ENCODE measurements at regions not wholly inside any gene's neighbourhood (a gene's known extent, or its start where the extent isn't known, plus 50 kb on each side); places are given as distances from the start of the nearest gene placed in this dataset.

GRCh38 chr9:91029650-91030361 is 228.2 kb downstream of the SYK start:
- H3K9me3 ChIP-seq (ENCODE audit: low read length) = no peaks in the 10 kb centered on the region
- no peak overlapping the region for H3K27ac ChIP-seq (ENCODE audit: low read length)
- H4K20me1 ChIP-seq (ENCODE audit: insufficient read depth, low read depth, low read length) = no peaks in the 10 kb centered on the region
- no peaks in the 10 kb centered on the region for H3K36me3 ChIP-seq (ENCODE audit: insufficient read depth, low read length)
- no peak for DNase-seq
- H3K9ac ChIP-seq (ENCODE audit: low read length) = no peak overlapping the region
- H3K9me2 ChIP-seq (replicated peaks; ENCODE audit: insufficient read depth, low read length) = no peaks in the 10 kb centered on the region
- no peak overlapping the region for H2AFZ ChIP-seq (ENCODE audit: low read length)
- no peaks in the 10 kb centered on the region for H3K27me3 ChIP-seq (ENCODE audit: low read length)
- H3K79me2 ChIP-seq (ENCODE audit: low read length) = no peaks in the 10 kb centered on the region
- no peaks in the 10 kb centered on the region for H3K4me1 ChIP-seq (ENCODE audit: low read length)
- no peak overlapping the region for H3K4me3 ChIP-seq (ENCODE audit: low read length)
- H3K4me2 ChIP-seq (ENCODE audit: low read depth, low read length, poor library complexity, severe bottlenecking) = no peak overlapping the region

- Histone ChIP-seq H3K36me3 (ENCODE audit: insufficient read depth, low read length) (no peaks in the 10 kb centered on the region), H3K4me3 (ENCODE audit: low read length) (no peak overlapping the region), H3K79me2 (ENCODE audit: low read length) (no peaks in the 10 kb centered on the region), H3K9me3 (ENCODE audit: low read length) (no peaks in the 10 kb centered on the region), H3K27ac (ENCODE audit: low read length) (no peak overlapping the region), H4K20me1 (ENCODE audit: insufficient read depth, low read depth, low read length) (no peaks in the 10 kb centered on the region), H3K4me1 (ENCODE audit: low read length) (peaks cover 9% of the 10 kb centered on the region), H3K9ac (ENCODE audit: low read length) (no peak overlapping the region), H3K27me3 (ENCODE audit: low read length) (no peaks in the 10 kb centered on the region), H2AFZ (ENCODE audit: low read length) (no peak overlapping the region), H3K4me2 (ENCODE audit: low read depth, low read length, poor library complexity, severe bottlenecking) (no peak overlapping the region), H3K9me2 (replicated peaks; ENCODE audit: insufficient read depth, low read length) (no peaks in the 10 kb centered on the region)
- no peak for DNase-seq
Observed at GRCh38 chr9:91032121-91032531, 230.5 kb downstream of the SYK start.

GRCh38 chr9:91033270-91033669 is 231.7 kb downstream of the SYK start:
- Histone ChIP-seq H3K4me2 (ENCODE audit: low read depth, low read length, poor library complexity, severe bottlenecking) (no peak overlapping the region), H3K9ac (ENCODE audit: low read length) (no peak overlapping the region), H3K9me3 (ENCODE audit: low read length) (no peaks in the 10 kb centered on the region), H3K79me2 (ENCODE audit: low read length) (no peaks in the 10 kb centered on the region), H3K9me2 (replicated peaks; ENCODE audit: insufficient read depth, low read length) (no peaks in the 10 kb centered on the region), H4K20me1 (ENCODE audit: insufficient read depth, low read depth, low read length) (no peaks in the 10 kb centered on the region), H3K36me3 (ENCODE audit: insufficient read depth, low read length) (no peaks in the 10 kb centered on the region), H2AFZ (ENCODE audit: low read length) (no peak overlapping the region), H3K27ac (ENCODE audit: low read length) (no peak overlapping the region), H3K4me1 (ENCODE audit: low read length) (peaks cover 9% of the 10 kb centered on the region), H3K4me3 (ENCODE audit: low read length) (no peak overlapping the region), H3K27me3 (ENCODE audit: low read length) (no peaks in the 10 kb centered on the region)
- no peak for DNase-seq

GRCh38 chr9:91033797-91034196 is 232.2 kb downstream of the SYK start:
- no peaks in the 10 kb centered on the region for H3K27me3 ChIP-seq (ENCODE audit: low read length)
- H3K4me3 ChIP-seq (ENCODE audit: low read length) = no peak overlapping the region
- H3K27ac ChIP-seq (ENCODE audit: low read length) = no peak overlapping the region
- H3K9me3 ChIP-seq (ENCODE audit: low read length) = no peaks in the 10 kb centered on the region
- no peak overlapping the region for H3K9ac ChIP-seq (ENCODE audit: low read length)
- peaks cover 9% of the 10 kb centered on the region for H3K4me1 ChIP-seq (ENCODE audit: low read length)
- H3K79me2 ChIP-seq (ENCODE audit: low read length) = no peaks in the 10 kb centered on the region
- no peaks in the 10 kb centered on the region for H3K9me2 ChIP-seq (replicated peaks; ENCODE audit: insufficient read depth, low read length)
- no peak overlapping the region for H3K4me2 ChIP-seq (ENCODE audit: low read depth, low read length, poor library complexity, severe bottlenecking)
- no peaks in the 10 kb centered on the region for H4K20me1 ChIP-seq (ENCODE audit: insufficient read depth, low read depth, low read length)
- H3K36me3 ChIP-seq (ENCODE audit: insufficient read depth, low read length) = no peaks in the 10 kb centered on the region
- no peak overlapping the region for H2AFZ ChIP-seq (ENCODE audit: low read length)
- DNase-seq = peak; percentile 90

GRCh38 chr9:91034521-91034920 is 232.9 kb downstream of the SYK start:
- Histone ChIP-seq H4K20me1 (ENCODE audit: insufficient read depth, low read depth, low read length) (no peaks in the 10 kb centered on the region), H2AFZ (ENCODE audit: low read length) (no peak overlapping the region), H3K79me2 (ENCODE audit: low read length) (no peaks in the 10 kb centered on the region), H3K27me3 (ENCODE audit: low read length) (no peaks in the 10 kb centered on the region), H3K36me3 (ENCODE audit: insufficient read depth, low read length) (no peaks in the 10 kb centered on the region), H3K9ac (ENCODE audit: low read length) (no peak overlapping the region), H3K4me3 (ENCODE audit: low read length) (no peak overlapping the region), H3K27ac (ENCODE audit: low read length) (no peak overlapping the region), H3K9me2 (replicated peaks; ENCODE audit: insufficient read depth, low read length) (no peaks in the 10 kb centered on the region), H3K4me2 (ENCODE audit: low read depth, low read length, poor library complexity, severe bottlenecking) (no peak overlapping the region), H3K9me3 (ENCODE audit: low read length) (no peaks in the 10 kb centered on the region), H3K4me1 (ENCODE audit: low read length) (peaks cover 9% of the 10 kb centered on the region)
- DNase-seq = no peak

- H3K9me3 ChIP-seq (ENCODE audit: low read length) = no peaks in the 10 kb centered on the region
- H3K27me3 ChIP-seq (ENCODE audit: low read length) = no peaks in the 10 kb centered on the region
- peak overlapping the region; percentile 32 for H3K4me2 ChIP-seq (ENCODE audit: low read depth, low read length, poor library complexity, severe bottlenecking)
- no peaks in the 10 kb centered on the region for H4K20me1 ChIP-seq (ENCODE audit: insufficient read depth, low read depth, low read length)
- no peak overlapping the region for H2AFZ ChIP-seq (ENCODE audit: low read length)
- H3K9me2 ChIP-seq (replicated peaks; ENCODE audit: insufficient read depth, low read length) = no peaks in the 10 kb centered on the region
- H3K27ac ChIP-seq (ENCODE audit: low read length) = no peak overlapping the region
- peaks cover 9% of the 10 kb centered on the region for H3K4me1 ChIP-seq (ENCODE audit: low read length)
- no peak for DNase-seq
- no peak overlapping the region for H3K4me3 ChIP-seq (ENCODE audit: low read length)
- no peak overlapping the region for H3K9ac ChIP-seq (ENCODE audit: low read length)
- H3K79me2 ChIP-seq (ENCODE audit: low read length) = no peaks in the 10 kb centered on the region
- H3K36me3 ChIP-seq (ENCODE audit: insufficient read depth, low read length) = no peaks in the 10 kb centered on the region
Observed at GRCh38 chr9:91034976-91035824, 233.6 kb downstream of the SYK start.

- Histone ChIP-seq H3K9me3 (ENCODE audit: low read length) (no peaks in the 10 kb centered on the region), H3K79me2 (ENCODE audit: low read length) (no peaks in the 10 kb centered on the region), H3K27ac (ENCODE audit: low read length) (no peak overlapping the region), H3K27me3 (ENCODE audit: low read length) (no peaks in the 10 kb centered on the region), H3K4me3 (ENCODE audit: low read length) (no peak overlapping the region), H3K4me2 (ENCODE audit: low read depth, low read length, poor library complexity, severe bottlenecking) (peak overlapping the region; percentile 32), H3K9ac (ENCODE audit: low read length) (no peak overlapping the region), H4K20me1 (ENCODE audit: insufficient read depth, low read depth, low read length) (no peaks in the 10 kb centered on the region), H3K4me1 (ENCODE audit: low read length) (peaks cover 9% of the 10 kb centered on the region), H2AFZ (ENCODE audit: low read length) (no peak overlapping the region), H3K9me2 (replicated peaks; ENCODE audit: insufficient read depth, low read length) (no peaks in the 10 kb centered on the region), H3K36me3 (ENCODE audit: insufficient read depth, low read length) (no peaks in the 10 kb centered on the region)
- no peak for DNase-seq
Observed at GRCh38 chr9:91035825-91036208, 234.2 kb downstream of the SYK start.

GRCh38 chr9:91036356-91036755 is 234.7 kb downstream of the SYK start:
- no peaks in the 10 kb centered on the region for H3K79me2 ChIP-seq (ENCODE audit: low read length)
- no peak overlapping the region for H3K9ac ChIP-seq (ENCODE audit: low read length)
- H4K20me1 ChIP-seq (ENCODE audit: insufficient read depth, low read depth, low read length) = no peaks in the 10 kb centered on the region
- H3K4me3 ChIP-seq (ENCODE audit: low read length) = no peak overlapping the region
- H2AFZ ChIP-seq (ENCODE audit: low read length) = no peak overlapping the region
- no peaks in the 10 kb centered on the region for H3K9me2 ChIP-seq (replicated peaks; ENCODE audit: insufficient read depth, low read length)
- peaks cover 9% of the 10 kb centered on the region for H3K4me1 ChIP-seq (ENCODE audit: low read length)
- no peaks in the 10 kb centered on the region for H3K27me3 ChIP-seq (ENCODE audit: low read length)
- H3K4me2 ChIP-seq (ENCODE audit: low read depth, low read length, poor library complexity, severe bottlenecking) = no peak overlapping the region
- H3K9me3 ChIP-seq (ENCODE audit: low read length) = no peaks in the 10 kb centered on the region
- H3K36me3 ChIP-seq (ENCODE audit: insufficient read depth, low read length) = no peaks in the 10 kb centered on the region
- DNase-seq = no peak
- no peak overlapping the region for H3K27ac ChIP-seq (ENCODE audit: low read length)

All from Karpas-422 (cell line).